Neural progenitor cell (in vitro differentiated cells): ENCODE measurements at regions not wholly inside any gene's neighbourhood (a gene's known extent, or its start where the extent isn't known, plus 50 kb on each side); places are given as distances from the start of the nearest gene placed in this dataset.

Experiments used
- EZH2 ChIP-seq: fragments of 200-600 bp; sonication (generic); IDR thresholded peaks from 2 replicates; pipeline ENCODE4 v1.6.1; 2017; ENCODE audit warnings: antibody characterized with exemption, mild to moderate bottlenecking, moderate library complexity
- TF ChIP-seq, protein P1 (sequence below): fragments of 200-600 bp; sonication (generic); IDR thresholded peaks from 2 replicates; pipeline ENCODE4 v1.5.1; 2017; ENCODE audit warnings: antibody characterized with exemption, mild to moderate bottlenecking

GRCh38 chr13:73880365-73880764 is 253.8 kb downstream of the KLF12 start:
- TF ChIP-seq, protein P1, sequence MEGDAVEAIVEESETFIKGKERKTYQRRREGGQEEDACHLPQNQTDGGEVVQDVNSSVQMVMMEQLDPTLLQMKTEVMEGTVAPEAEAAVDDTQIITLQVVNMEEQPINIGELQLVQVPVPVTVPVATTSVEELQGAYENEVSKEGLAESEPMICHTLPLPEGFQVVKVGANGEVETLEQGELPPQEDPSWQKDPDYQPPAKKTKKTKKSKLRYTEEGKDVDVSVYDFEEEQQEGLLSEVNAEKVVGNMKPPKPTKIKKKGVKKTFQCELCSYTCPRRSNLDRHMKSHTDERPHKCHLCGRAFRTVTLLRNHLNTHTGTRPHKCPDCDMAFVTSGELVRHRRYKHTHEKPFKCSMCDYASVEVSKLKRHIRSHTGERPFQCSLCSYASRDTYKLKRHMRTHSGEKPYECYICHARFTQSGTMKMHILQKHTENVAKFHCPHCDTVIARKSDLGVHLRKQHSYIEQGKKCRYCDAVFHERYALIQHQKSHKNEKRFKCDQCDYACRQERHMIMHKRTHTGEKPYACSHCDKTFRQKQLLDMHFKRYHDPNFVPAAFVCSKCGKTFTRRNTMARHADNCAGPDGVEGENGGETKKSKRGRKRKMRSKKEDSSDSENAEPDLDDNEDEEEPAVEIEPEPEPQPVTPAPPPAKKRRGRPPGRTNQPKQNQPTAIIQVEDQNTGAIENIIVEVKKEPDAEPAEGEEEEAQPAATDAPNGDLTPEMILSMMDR: no peak
- TF ChIP-seq EZH2: no peak
